ENCODE measurements at regions not wholly inside any gene's neighbourhood (a gene's known extent, or its start where the extent isn't known, plus 50 kb on each side); places are given as distances from the start of the nearest gene placed in this dataset.

DNA sequence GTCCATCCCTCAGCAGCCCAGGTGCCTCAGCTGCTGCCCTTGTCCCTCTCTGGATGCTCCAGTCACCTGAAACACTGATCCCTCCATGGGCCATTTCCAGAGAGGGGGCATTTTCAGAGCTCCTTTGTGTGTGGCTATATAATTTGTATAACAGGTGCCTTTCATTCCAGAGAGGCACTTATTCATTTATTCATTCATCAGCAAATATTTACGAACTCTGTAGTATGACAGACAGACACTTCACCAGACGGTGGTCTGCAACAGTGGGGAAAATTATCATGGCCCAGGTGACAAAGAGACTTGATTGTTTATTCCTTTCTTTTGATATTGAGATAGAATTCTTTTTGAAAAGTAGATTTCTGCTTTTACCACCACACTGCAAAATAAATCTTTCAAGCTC is 361.7 kb downstream of the TMEM182 start:
- Histone ChIP-seq H3K79me2 (ENCODE audit: control insufficient read depth in 1 of 2, insufficient read depth in 2 of 2, low read length in 2 of 2) (no peaks in the 10 kb centered on the region), H2BK12ac (ENCODE audit: low read depth, low read length) (no peak overlapping the region), H2BK20ac (ENCODE audit: low read length) (no peak overlapping the region), H2BK15ac (ENCODE audit: low read length) (no peak overlapping the region), H3K27ac (ENCODE audit: low read depth, low read length) (no peak overlapping the region), H3K4me3 (ENCODE audit: extremely low read depth in 1 of 4, insufficient read depth in 2 of 4, low read depth in 3 of 4, low read length in 4 of 4) (no peak overlapping the region), H2BK5ac (ENCODE audit: low read depth, low read length) (no peak overlapping the region), H4K5ac (ENCODE audit: insufficient read length, low read depth, low read length) (no peak overlapping the region), H3K4me1 (replicated peaks in 1 of 4; ENCODE audit: control insufficient read depth in 3 of 4, insufficient read depth in 4 of 4, low read length in 3 of 4) (no peaks in the 10 kb centered on the region), H2BK120ac (replicated peaks; ENCODE audit: low read depth, low read length) (no peak overlapping the region), H4K8ac (ENCODE audit: extremely low read depth, insufficient read depth, low read length) (no peak overlapping the region), H2AK5ac (ENCODE audit: low read depth, low read length) (no peak overlapping the region), H3K4ac (replicated peaks; ENCODE audit: insufficient read length, low read depth, low read length) (no peak overlapping the region), H3K56ac (replicated peaks; ENCODE audit: insufficient read length, low read depth, low read length) (no peak overlapping the region), H3K4me2 (ENCODE audit: insufficient read depth in 1 of 2, low read depth in 2 of 2, low read length in 2 of 2) (no peak overlapping the region), H3K9me3 (ENCODE audit: insufficient read depth in 2 of 2, low read depth in 1 of 2, low read length in 1 of 2) (no peaks in the 10 kb centered on the region), H3K79me1 (ENCODE audit: low read depth, low read length) (no peaks in the 10 kb centered on the region), H4K20me1 (replicated peaks in 1 of 2; ENCODE audit: control insufficient read depth in 1 of 2, insufficient read depth in 2 of 2, low read length in 2 of 2) (no peaks in the 10 kb centered on the region), H3K23ac (ENCODE audit: insufficient read length) (no peak overlapping the region), H3K14ac (ENCODE audit: insufficient read length) (no peak overlapping the region), H2AFZ (ENCODE audit: low read length) (no peak overlapping the region), H3K23me2 (ENCODE audit: low read depth, low read length) (no peaks in the 10 kb centered on the region), H3K9ac (replicated peaks in 1 of 4; ENCODE audit: extremely low read depth in 1 of 4, low read depth in 3 of 4, low read length in 3 of 4) (no peak overlapping the region), H3K36me3 (ENCODE audit: control insufficient read depth in 2 of 4, insufficient read depth in 4 of 4, low read length in 3 of 4) (no peaks in the 10 kb centered on the region), H3K27me3 (replicated peaks in 1 of 4; ENCODE audit: control insufficient read depth in 3 of 4, extremely low read depth in 1 of 4, insufficient read depth in 3 of 4, low read length in 3 of 4) (no peaks in the 10 kb centered on the region), H3K18ac (ENCODE audit: extremely low read depth, low read length) (no peak overlapping the region), H4K91ac (replicated peaks; ENCODE audit: insufficient read length, low read length) (no peak overlapping the region)
- ChIA-PET CTCF (ENCODE audit: partially characterized antibody) (interaction anchor here (0.6 kb wide), 1 partner anchor 530 kb away, joined by 3 read pairs; no protein-coding TSS in a partner anchor), POLR2A (ENCODE audit: partially characterized antibody) (no interaction called here)
- FAIRE-seq (no peak), DNase-seq (ENCODE audit: low read depth in 1 of 2, low spot score in 2 of 2) (no peak)
- WGBS, 2 experiments (ENCODE audit: extremely low coverage in 1 of 2, insufficient coverage in 1 of 2, insufficient read length in 1 of 2, insufficient replicate concordance in 2 of 2, low coverage in 1 of 2, low lambda C conversion rate in 2 of 2, missing lambda C conversion rate in 1 of 2), result 97% methylated on average over 2 of the region's 2 CpGs; no CpG with 5 or more reads in 1 of the 2 experiments
- TF ChIP-seq NANOG (IDR thresholded peaks at IDR 0.05; ENCODE audit: insufficient read depth, low read depth, low read length, poor library complexity, severe bottlenecking) (no peak), SUZ12 (IDR thresholded peaks at IDR 0.05; ENCODE audit: low read length) (no peak), NRF1 (IDR thresholded peaks at IDR 0.05; ENCODE audit: low read depth, low read length) (no peak), ZNF274 (IDR thresholded peaks at IDR 0.05; ENCODE audit: borderline replicate concordance, extremely low read depth, low read length) (no peak), GTF2F1 (IDR thresholded peaks at IDR 0.05; ENCODE audit: borderline replicate concordance, low read depth, low read length) (no peak), CEBPB (IDR thresholded peaks at IDR 0.05; ENCODE audit: low read depth, low read length) (no peak), POU5F1 (IDR thresholded peaks at IDR 0.05; ENCODE audit: low read depth, low read length) (no peak), KDM1A (IDR thresholded peaks at IDR 0.05; ENCODE audit: borderline replicate concordance, low read length) (no peak), TAF1 (IDR thresholded peaks at IDR 0.05; ENCODE audit: low read depth, low read length) (no peak), RXRA (IDR thresholded peaks at IDR 0.05; ENCODE audit: insufficient read depth, low read depth, low read length) (no peak), TAF7 (optimal IDR thresholded peaks at IDR 0.05; ENCODE audit: borderline replicate concordance, low read depth, low read length) (no peak), SIX5 (IDR thresholded peaks at IDR 0.05; ENCODE audit: low read depth, low read length) (no peak), FOSL1 (IDR thresholded peaks at IDR 0.05; ENCODE audit: insufficient read depth, low read depth, low read length) (no peak), CHD2 (IDR thresholded peaks at IDR 0.05; ENCODE audit: low read length) (no peak), SP1 (IDR thresholded peaks at IDR 0.05; ENCODE audit: low read depth, low read length) (no peak)
- TF ChIP-seq, protein P1, sequence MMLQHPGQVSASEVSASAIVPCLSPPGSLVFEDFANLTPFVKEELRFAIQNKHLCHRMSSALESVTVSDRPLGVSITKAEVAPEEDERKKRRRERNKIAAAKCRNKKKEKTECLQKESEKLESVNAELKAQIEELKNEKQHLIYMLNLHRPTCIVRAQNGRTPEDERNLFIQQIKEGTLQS (IDR thresholded peaks at IDR 0.05; ENCODE audit: insufficient read depth, low read depth, low read length), result no peak
